Loucy (cell line): ENCODE measurements at regions not wholly inside any gene's neighbourhood (a gene's known extent, or its start where the extent isn't known, plus 50 kb on each side); places are given as distances from the start of the nearest gene placed in this dataset.

Experiments
- EZH2phosphoT487 ChIP-seq: fragments of 200-600 bp; IDR thresholded peaks from 2 replicates; pipeline ENCODE4 v1.6.1; 2018; ENCODE audit warnings: antibody characterized with exemption, mild to moderate bottlenecking, moderate library complexity, borderline replicate concordance
- TF ChIP-seq, protein P1 (sequence below): fragments of 200-600 bp; sonication (generic); conservative IDR thresholded peaks from 2 replicates; pipeline ENCODE4 v1.5.1; 2014; ENCODE audit warnings: mild to moderate bottlenecking, antibody characterized with exemption, low read length

- TF ChIP-seq, protein P1, sequence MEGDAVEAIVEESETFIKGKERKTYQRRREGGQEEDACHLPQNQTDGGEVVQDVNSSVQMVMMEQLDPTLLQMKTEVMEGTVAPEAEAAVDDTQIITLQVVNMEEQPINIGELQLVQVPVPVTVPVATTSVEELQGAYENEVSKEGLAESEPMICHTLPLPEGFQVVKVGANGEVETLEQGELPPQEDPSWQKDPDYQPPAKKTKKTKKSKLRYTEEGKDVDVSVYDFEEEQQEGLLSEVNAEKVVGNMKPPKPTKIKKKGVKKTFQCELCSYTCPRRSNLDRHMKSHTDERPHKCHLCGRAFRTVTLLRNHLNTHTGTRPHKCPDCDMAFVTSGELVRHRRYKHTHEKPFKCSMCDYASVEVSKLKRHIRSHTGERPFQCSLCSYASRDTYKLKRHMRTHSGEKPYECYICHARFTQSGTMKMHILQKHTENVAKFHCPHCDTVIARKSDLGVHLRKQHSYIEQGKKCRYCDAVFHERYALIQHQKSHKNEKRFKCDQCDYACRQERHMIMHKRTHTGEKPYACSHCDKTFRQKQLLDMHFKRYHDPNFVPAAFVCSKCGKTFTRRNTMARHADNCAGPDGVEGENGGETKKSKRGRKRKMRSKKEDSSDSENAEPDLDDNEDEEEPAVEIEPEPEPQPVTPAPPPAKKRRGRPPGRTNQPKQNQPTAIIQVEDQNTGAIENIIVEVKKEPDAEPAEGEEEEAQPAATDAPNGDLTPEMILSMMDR, result no peak
- no peak for TF ChIP-seq EZH2phosphoT487
Measured at GRCh38 chr15:26017665-26018064, 154.5 kb upstream of the ATP10A start.
